ENCODE measurements at regions not wholly inside any gene's neighbourhood (a gene's known extent, or its start where the extent isn't known, plus 50 kb on each side); places are given as distances from the start of the nearest gene placed in this dataset.
"Not testable (repeated sequence)": the region's sequence is repeated elsewhere in the genome, so short reads cannot be mapped to it uniquely, and the experiment has no call there.

DNA sequence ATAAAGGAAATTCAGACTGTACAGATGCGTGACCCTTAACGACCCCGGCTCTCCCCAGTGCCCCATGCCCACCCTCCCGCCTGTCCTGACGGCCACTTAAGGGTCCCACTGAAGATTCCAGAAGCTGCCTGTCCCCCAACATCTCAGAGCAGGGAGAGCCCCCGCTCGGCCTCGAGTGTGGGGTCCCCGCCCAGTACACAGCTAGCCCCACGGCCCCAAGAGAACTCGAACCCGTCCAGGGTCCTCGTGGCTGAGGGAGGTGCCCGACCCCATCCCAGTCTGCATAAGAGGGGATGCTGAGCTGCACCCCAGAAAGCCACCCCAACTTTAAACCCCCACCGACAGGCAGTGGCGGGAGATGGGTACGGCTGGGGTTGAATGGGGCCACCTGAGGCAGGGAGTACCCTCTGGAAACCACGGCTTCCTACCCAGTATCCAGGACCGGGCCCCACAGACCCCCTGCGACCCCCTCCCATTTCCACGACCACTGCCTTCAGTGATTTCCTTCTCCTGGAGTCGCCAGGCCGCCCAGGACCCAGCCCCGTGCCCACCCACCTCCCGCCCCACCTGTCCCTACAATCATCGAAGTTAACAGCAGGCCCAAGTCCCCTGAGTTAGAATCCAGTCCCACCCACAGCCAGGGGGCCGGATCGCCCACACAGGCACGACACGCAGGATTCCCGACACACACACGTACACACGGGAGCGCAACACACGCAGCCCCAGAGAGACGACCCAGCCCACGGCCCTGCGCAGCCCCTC is 177.7 kb downstream of the SPATA31A1 start:
- H3K9me3 ChIP-seq (replicated peaks; ENCODE audit: control insufficient read depth, low read depth, low read length); H3K4me1 ChIP-seq (ENCODE audit: control insufficient read depth, insufficient read depth, low read length); H3K36me3 ChIP-seq (ENCODE audit: control insufficient read depth, insufficient read depth, low read length); H3K4me3 ChIP-seq (ENCODE audit: low read length); H3K27ac ChIP-seq (ENCODE audit: low read length); H3K27me3 ChIP-seq (ENCODE audit: control insufficient read depth, insufficient read depth, low read length); DNase-seq: not testable (repeated sequence)
- no CpG with 5 or more reads among the region's 38 CpGs for WGBS (ENCODE audit: insufficient coverage)

DNA sequence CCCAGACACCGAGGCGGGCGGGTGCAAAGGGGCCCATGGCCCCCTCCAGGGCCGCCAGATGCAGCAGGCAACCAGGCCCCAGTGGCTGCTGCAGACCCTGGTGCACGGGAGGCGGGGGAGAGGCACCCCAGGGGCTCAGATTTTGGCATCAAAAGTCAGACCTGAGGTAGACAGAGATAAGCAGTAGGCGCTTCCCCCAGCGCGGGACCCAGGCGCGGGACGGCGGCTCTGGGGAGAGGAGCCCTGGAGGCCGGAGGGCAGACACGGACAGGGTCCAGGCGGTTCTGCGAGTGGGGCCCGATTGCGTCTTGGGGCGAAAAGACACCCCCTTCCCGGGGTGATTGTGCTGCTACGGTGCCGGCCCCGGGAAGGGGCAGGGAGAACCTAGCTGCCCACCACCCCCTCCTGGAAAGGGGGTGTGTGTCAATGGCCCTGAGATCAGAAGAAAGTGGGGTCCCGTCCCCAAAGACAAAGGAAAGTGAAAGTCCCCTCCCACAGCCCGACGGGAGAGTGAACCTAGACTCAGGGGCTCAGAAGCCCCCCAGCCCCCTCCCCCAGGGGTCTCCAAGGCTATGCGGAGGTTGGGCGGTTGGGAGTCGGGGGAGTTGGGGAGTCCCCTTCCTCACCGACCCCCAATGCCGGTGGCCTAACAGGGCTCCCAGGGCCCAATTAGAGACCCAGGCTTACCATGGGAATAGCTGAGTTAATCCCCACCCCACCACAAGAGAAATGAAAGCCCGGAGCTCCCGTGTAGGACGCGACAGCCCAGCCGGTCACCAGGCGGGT is 178.5 kb downstream of the SPATA31A1 start:
- no CpG with 5 or more reads among the region's 38 CpGs for WGBS (ENCODE audit: insufficient coverage)
- H3K9me3 ChIP-seq (replicated peaks; ENCODE audit: control insufficient read depth, low read depth, low read length); H3K4me3 ChIP-seq (ENCODE audit: low read length); H3K27ac ChIP-seq (ENCODE audit: low read length); H3K4me1 ChIP-seq (ENCODE audit: control insufficient read depth, insufficient read depth, low read length); DNase-seq; H3K36me3 ChIP-seq (ENCODE audit: control insufficient read depth, insufficient read depth, low read length); H3K27me3 ChIP-seq (ENCODE audit: control insufficient read depth, insufficient read depth, low read length): not testable (repeated sequence)

- not testable (repeated sequence) for H3K9me3 ChIP-seq (replicated peaks; ENCODE audit: control insufficient read depth, low read depth, low read length); H3K36me3 ChIP-seq (ENCODE audit: control insufficient read depth, insufficient read depth, low read length); H3K27ac ChIP-seq (ENCODE audit: low read length); DNase-seq; H3K4me3 ChIP-seq (ENCODE audit: low read length); H3K4me1 ChIP-seq (ENCODE audit: control insufficient read depth, insufficient read depth, low read length); H3K27me3 ChIP-seq (ENCODE audit: control insufficient read depth, insufficient read depth, low read length)
- WGBS (ENCODE audit: insufficient coverage): no CpG with 5 or more reads among the region's 11 CpGs
These were observed 179.4 kb downstream of the SPATA31A1 start for GRCh38 chr9:39534897-39535296.

- not testable (repeated sequence) for H3K27ac ChIP-seq (ENCODE audit: low read length); H3K27me3 ChIP-seq (ENCODE audit: control insufficient read depth, insufficient read depth, low read length); H3K4me3 ChIP-seq (ENCODE audit: low read length); DNase-seq; H3K36me3 ChIP-seq (ENCODE audit: control insufficient read depth, insufficient read depth, low read length); H3K4me1 ChIP-seq (ENCODE audit: control insufficient read depth, insufficient read depth, low read length); H3K9me3 ChIP-seq (replicated peaks; ENCODE audit: control insufficient read depth, low read depth, low read length)
- no CpG with 5 or more reads among the region's 1 CpG for WGBS (ENCODE audit: insufficient coverage)
These were observed 186.7 kb downstream of the SPATA31A1 start for GRCh38 chr9:39542157-39542556.

- H3K4me3 ChIP-seq (ENCODE audit: low read length); H3K9me3 ChIP-seq (replicated peaks; ENCODE audit: control insufficient read depth, low read depth, low read length); H3K27me3 ChIP-seq (ENCODE audit: control insufficient read depth, insufficient read depth, low read length); DNase-seq; H3K4me1 ChIP-seq (ENCODE audit: control insufficient read depth, insufficient read depth, low read length); H3K36me3 ChIP-seq (ENCODE audit: control insufficient read depth, insufficient read depth, low read length); H3K27ac ChIP-seq (ENCODE audit: low read length): not testable (repeated sequence)
These were observed 189.6 kb downstream of the SPATA31A1 start for GRCh38 chr9:39545079-39545478.

- not testable (repeated sequence) for H3K27ac ChIP-seq (ENCODE audit: low read length); H3K4me1 ChIP-seq (ENCODE audit: control insufficient read depth, insufficient read depth, low read length); H3K36me3 ChIP-seq (ENCODE audit: control insufficient read depth, insufficient read depth, low read length); H3K9me3 ChIP-seq (replicated peaks; ENCODE audit: control insufficient read depth, low read depth, low read length); DNase-seq; H3K27me3 ChIP-seq (ENCODE audit: control insufficient read depth, insufficient read depth, low read length); H3K4me3 ChIP-seq (ENCODE audit: low read length)
- no CpG with 5 or more reads among the region's 2 CpGs for WGBS (ENCODE audit: insufficient coverage)
These were observed 195.1 kb downstream of the SPATA31A1 start for GRCh38 chr9:39550573-39550972.

GRCh38 chr9:39551544-39551943 is 196.1 kb downstream of the SPATA31A1 start:
- H3K36me3 ChIP-seq (ENCODE audit: control insufficient read depth, insufficient read depth, low read length); H3K4me3 ChIP-seq (ENCODE audit: low read length); H3K27me3 ChIP-seq (ENCODE audit: control insufficient read depth, insufficient read depth, low read length); H3K27ac ChIP-seq (ENCODE audit: low read length); H3K9me3 ChIP-seq (replicated peaks; ENCODE audit: control insufficient read depth, low read depth, low read length); H3K4me1 ChIP-seq (ENCODE audit: control insufficient read depth, insufficient read depth, low read length): not testable (repeated sequence)
- no CpG with 5 or more reads among the region's 1 CpG for WGBS (ENCODE audit: insufficient coverage)
- DNase-seq: peak; percentile 3

- H3K27ac ChIP-seq (ENCODE audit: low read length); H3K36me3 ChIP-seq (ENCODE audit: control insufficient read depth, insufficient read depth, low read length); H3K9me3 ChIP-seq (replicated peaks; ENCODE audit: control insufficient read depth, low read depth, low read length); H3K4me1 ChIP-seq (ENCODE audit: control insufficient read depth, insufficient read depth, low read length); H3K4me3 ChIP-seq (ENCODE audit: low read length); DNase-seq; H3K27me3 ChIP-seq (ENCODE audit: control insufficient read depth, insufficient read depth, low read length): not testable (repeated sequence)
- WGBS (ENCODE audit: insufficient coverage): no CpG with 5 or more reads among the region's 3 CpGs
These were observed 196.9 kb downstream of the SPATA31A1 start for GRCh38 chr9:39552242-39552881.

- not testable (repeated sequence) for H3K4me1 ChIP-seq (ENCODE audit: control insufficient read depth, insufficient read depth, low read length); H3K4me3 ChIP-seq (ENCODE audit: low read length); H3K36me3 ChIP-seq (ENCODE audit: control insufficient read depth, insufficient read depth, low read length); H3K27ac ChIP-seq (ENCODE audit: low read length); H3K27me3 ChIP-seq (ENCODE audit: control insufficient read depth, insufficient read depth, low read length); DNase-seq; H3K9me3 ChIP-seq (replicated peaks; ENCODE audit: control insufficient read depth, low read depth, low read length)
- WGBS (ENCODE audit: insufficient coverage): no CpG with 5 or more reads among the region's 1 CpG
These were observed 198.9 kb downstream of the SPATA31A1 start for GRCh38 chr9:39554352-39554751.

DNA sequence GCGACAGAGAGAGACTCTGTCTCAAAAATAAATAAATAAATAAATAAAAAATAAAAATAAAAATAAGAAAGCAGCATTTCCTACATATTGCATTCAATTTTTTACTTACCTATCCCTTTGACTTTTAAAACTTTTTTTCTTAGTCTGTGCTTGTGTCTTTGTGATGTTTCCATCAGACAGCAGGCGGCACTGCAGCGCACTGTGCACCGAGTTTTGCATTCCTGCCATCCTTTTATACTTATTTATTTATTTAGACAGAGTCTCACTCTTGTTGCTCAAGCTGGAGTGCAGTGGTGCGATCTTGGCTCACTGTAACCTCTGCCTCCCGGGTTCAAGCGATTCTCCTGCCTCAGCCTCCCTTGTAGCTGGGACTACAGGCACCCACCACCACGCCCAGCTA is 203.9 kb downstream of the SPATA31A1 start:
- not testable (repeated sequence) for H3K36me3 ChIP-seq (ENCODE audit: control insufficient read depth, insufficient read depth, low read length); H3K27ac ChIP-seq (ENCODE audit: low read length); H3K4me3 ChIP-seq (ENCODE audit: low read length); H3K27me3 ChIP-seq (ENCODE audit: control insufficient read depth, insufficient read depth, low read length); H3K4me1 ChIP-seq (ENCODE audit: control insufficient read depth, insufficient read depth, low read length); H3K9me3 ChIP-seq (replicated peaks; ENCODE audit: control insufficient read depth, low read depth, low read length); DNase-seq
- no CpG with 5 or more reads among the region's 8 CpGs for WGBS (ENCODE audit: insufficient coverage)
